Astrocyte (in vitro differentiated cells and primary cell): ENCODE measurements at regions not wholly inside any gene's neighbourhood (a gene's known extent, or its start where the extent isn't known, plus 50 kb on each side); places are given as distances from the start of the nearest gene placed in this dataset.

Source experiments
- DNase-seq: peaks from one replicate; pipeline ENCODE4 v3.0.0-alpha.2; 2010; ENCODE audit warnings: low read depth
- FAIRE-seq: peaks from 2 replicates; lab custom pipeline; 2011; peaks lifted over from hg19 to GRCh38; lab: Jason Lieb, UNC
- H2AFZ ChIP-seq: 2 replicates; pipeline ENCODE4 v1.6.0; 2012; ENCODE audit warnings: low read depth, low read length, inconsistent platforms
- H3K27ac ChIP-seq: 2 replicates; pipeline ENCODE4 v1.5.1; 2011; ENCODE audit warnings: low read depth, low read length, inconsistent platforms
- H3K27me3 ChIP-seq: 2 replicates; pipeline ENCODE4 v1.6.0; 2011; ENCODE audit warnings: low read length, inconsistent platforms; ENCODE audit not compliant: insufficient read depth
- H3K36me3 ChIP-seq: 2 replicates; pipeline ENCODE4 v1.5.1; 2011; ENCODE audit warnings: low read length, inconsistent platforms; ENCODE audit not compliant: insufficient read depth
- H3K4me1 ChIP-seq: 2 replicates; pipeline ENCODE4 v1.5.1; 2011; ENCODE audit warnings: low read length, inconsistent platforms; ENCODE audit not compliant: insufficient read depth
- H3K4me2 ChIP-seq: 2 replicates; pipeline ENCODE4 v1.6.0; 2012; ENCODE audit warnings: low read length, inconsistent platforms
- H3K4me3 ChIP-seq: 2 replicates; pipeline ENCODE4 v1.5.1; 2011; ENCODE audit warnings: low read depth, mild to moderate bottlenecking, low read length, inconsistent platforms; ENCODE audit not compliant: insufficient read depth
- H3K79me2 ChIP-seq: 2 replicates; pipeline ENCODE4 v1.6.0; 2012; ENCODE audit warnings: mild to moderate bottlenecking, low read length, inconsistent platforms; ENCODE audit not compliant: insufficient read depth
- H3K9ac ChIP-seq: 2 replicates; pipeline ENCODE4 v1.6.0; 2012; ENCODE audit warnings: mild to moderate bottlenecking, low read length, inconsistent platforms
- H3K9me3 ChIP-seq: 2 replicates; pipeline ENCODE4 v1.5.1; 2012; ENCODE audit warnings: low read depth, mild to moderate bottlenecking, low read length, inconsistent platforms; ENCODE audit not compliant: insufficient read depth
- H4K20me1 ChIP-seq: 2 replicates; pipeline ENCODE4 v1.6.0; 2012; ENCODE audit warnings: low read length, inconsistent platforms; ENCODE audit not compliant: insufficient read depth
- H3K27ac Mint-ChIP-seq: one replicate; pipeline ENCODE4 v1.8.0; 2021; ENCODE audit warnings: mild to moderate bottlenecking, mixed read lengths; ENCODE audit not compliant: unreplicated experiment
- H3K27me3 Mint-ChIP-seq: one replicate; pipeline ENCODE4 v1.8.0; 2021; ENCODE audit warnings: low read depth, mixed read lengths; ENCODE audit not compliant: unreplicated experiment
- H3K36me3 Mint-ChIP-seq: one replicate; pipeline ENCODE4 v1.8.0; 2021; ENCODE audit warnings: low read depth, mixed read lengths; ENCODE audit not compliant: unreplicated experiment
- H3K4me1 Mint-ChIP-seq: one replicate; pipeline ENCODE4 v1.8.0; 2021; ENCODE audit warnings: low read depth, mixed read lengths; ENCODE audit not compliant: unreplicated experiment
- H3K4me3 Mint-ChIP-seq: one replicate; pipeline ENCODE4 v1.8.0; 2021; ENCODE audit warnings: mild to moderate bottlenecking, moderate library complexity, mixed read lengths; ENCODE audit not compliant: unreplicated experiment
- H3K9me3 Mint-ChIP-seq: one replicate; pipeline ENCODE4 v1.8.0; 2021; ENCODE audit warnings: mild to moderate bottlenecking, mixed read lengths; ENCODE audit not compliant: unreplicated experiment
- CTCF ChIP-seq: IDR thresholded peaks from 2 replicates; pipeline ENCODE4 v1.5.1; 2011; ENCODE audit warnings: low read depth, mild to moderate bottlenecking, inconsistent platforms, low read length, moderate library complexity; ENCODE audit not compliant: insufficient read depth
- EZH2 ChIP-seq: IDR thresholded peaks from 2 replicates; pipeline ENCODE4 v1.6.1; 2012; ENCODE audit warnings: mild to moderate bottlenecking, low read length, inconsistent platforms; ENCODE audit not compliant: insufficient read depth

GRCh38 chr4:83989835-83990234 is 453.9 kb downstream of the GPAT3 start:
- H3K4me3 ChIP-seq: no peak overlapping the region
- H3K4me1 ChIP-seq: no peaks in the 10 kb centered on the region
- no peaks in the 10 kb centered on the region for H3K27me3 ChIP-seq
- Mint-ChIP-seq H3K9me3 (peaks cover 3% of the 10 kb centered on the region), H3K36me3 (no peaks in the 10 kb centered on the region), H3K4me3 (no peak overlapping the region), H3K27me3 (peaks cover 2% of the 10 kb centered on the region), H3K27ac (no peak overlapping the region), H3K4me1 (no peaks in the 10 kb centered on the region)
- no peak overlapping the region for H3K9ac ChIP-seq
- TF ChIP-seq CTCF (no peak), EZH2 (no peak)
- no peaks in the 10 kb centered on the region for H3K36me3 ChIP-seq
- no peak overlapping the region for H3K27ac ChIP-seq
- no peak overlapping the region for H3K4me2 ChIP-seq
- no peak for FAIRE-seq
- no peak for DNase-seq
- H2AFZ ChIP-seq: no peak overlapping the region
- no peaks in the 10 kb centered on the region for H3K79me2 ChIP-seq
- H4K20me1 ChIP-seq: no peaks in the 10 kb centered on the region
- H3K9me3 ChIP-seq: no peaks in the 10 kb centered on the region

- H3K36me3 ChIP-seq: no peaks in the 10 kb centered on the region
- peaks cover 3% of the 10 kb centered on the region for H3K27me3 Mint-ChIP-seq
- no peak overlapping the region for H3K4me3 ChIP-seq
- no peak overlapping the region for H3K9ac ChIP-seq
- H3K4me1 ChIP-seq: no peaks in the 10 kb centered on the region
- FAIRE-seq (no peak), DNase-seq (no peak)
- no peak overlapping the region for H3K4me3 Mint-ChIP-seq
- no peaks in the 10 kb centered on the region for H4K20me1 ChIP-seq
- no peaks in the 10 kb centered on the region for H3K9me3 ChIP-seq
- no peak overlapping the region for H2AFZ ChIP-seq
- no peaks in the 10 kb centered on the region for H3K36me3 Mint-ChIP-seq
- no peaks in the 10 kb centered on the region for H3K4me1 Mint-ChIP-seq
- TF ChIP-seq CTCF (no peak), EZH2 (no peak)
- no peak overlapping the region for H3K4me2 ChIP-seq
- H3K27ac ChIP-seq: no peak overlapping the region
- H3K9me3 Mint-ChIP-seq: no peaks in the 10 kb centered on the region
- H3K79me2 ChIP-seq: no peaks in the 10 kb centered on the region
- H3K27ac Mint-ChIP-seq: no peak overlapping the region
- no peaks in the 10 kb centered on the region for H3K27me3 ChIP-seq
Measured at GRCh38 chr4:83981156-83981555, 445.2 kb downstream of the GPAT3 start.

- Mint-ChIP-seq H3K9me3 (no peaks in the 10 kb centered on the region), H3K4me3 (no peak overlapping the region), H3K36me3 (no peaks in the 10 kb centered on the region), H3K4me1 (no peaks in the 10 kb centered on the region), H3K27ac (no peak overlapping the region), H3K27me3 (peaks cover under 1% of the 10 kb centered on the region)
- H4K20me1 ChIP-seq: no peaks in the 10 kb centered on the region
- H3K27me3 ChIP-seq: no peaks in the 10 kb centered on the region
- no peak overlapping the region for H3K4me2 ChIP-seq
- H3K9me3 ChIP-seq: no peaks in the 10 kb centered on the region
- no peak overlapping the region for H2AFZ ChIP-seq
- no peak overlapping the region for H3K4me3 ChIP-seq
- DNase-seq (no peak), FAIRE-seq (no peak)
- H3K79me2 ChIP-seq: no peaks in the 10 kb centered on the region
- no peak for TF ChIP-seq CTCF
- TF ChIP-seq EZH2: no peak
- H3K36me3 ChIP-seq: no peaks in the 10 kb centered on the region
- H3K27ac ChIP-seq: no peak overlapping the region
- no peak overlapping the region for H3K9ac ChIP-seq
- H3K4me1 ChIP-seq: no peaks in the 10 kb centered on the region
Measured at GRCh38 chr4:83979773-83980172, 443.9 kb downstream of the GPAT3 start.
